Fibroblast of skin of right quadriceps (primary cell): ENCODE measurements at regions not wholly inside any gene's neighbourhood (a gene's known extent, or its start where the extent isn't known, plus 50 kb on each side); places are given as distances from the start of the nearest gene placed in this dataset.

Source experiments
- DNase-seq: peaks from one replicate; pipeline ENCODE4 v3.0.0-alpha.2; 2013

- DNase-seq = no peak
Observed at GRCh38 chr16:73879621-73880020, 417.0 kb upstream of the PSMD7 start.

- DNase-seq = peak; percentile 65
Observed at GRCh38 chr16:73878611-73879010, 418.0 kb upstream of the PSMD7 start.

- DNase-seq = no peak
Observed at GRCh38 chr16:73877150-73877549, 419.5 kb upstream of the PSMD7 start.

- DNase-seq = no peak
Observed at GRCh38 chr16:73875996-73876690, 420.5 kb upstream of the PSMD7 start.

- no peak for DNase-seq
Observed at GRCh38 chr16:73874324-73874723, 422.3 kb upstream of the PSMD7 start.

- no peak for DNase-seq
Observed at GRCh38 chr16:73873643-73874042, 423.0 kb upstream of the PSMD7 start.

GRCh38 chr16:73872856-73873255 is 423.8 kb upstream of the PSMD7 start:
- DNase-seq = no peak

GRCh38 chr16:73871088-73871733 is 425.4 kb upstream of the PSMD7 start:
- DNase-seq = no peak

- no peak for DNase-seq
Observed at GRCh38 chr16:73869126-73869525, 427.5 kb upstream of the PSMD7 start.

- no peak for DNase-seq
Observed at GRCh38 chr16:73864868-73865267, 431.7 kb upstream of the PSMD7 start.

GRCh38 chr16:73858326-73858725 is 438.3 kb upstream of the PSMD7 start:
- no peak for DNase-seq

- no peak for DNase-seq
Observed at GRCh38 chr16:73853968-73854367, 442.6 kb upstream of the PSMD7 start.

- DNase-seq = no peak
Observed at GRCh38 chr16:73852561-73852960, 444.1 kb upstream of the PSMD7 start.

- DNase-seq = no peak
Observed at GRCh38 chr16:73848993-73849392, 447.6 kb upstream of the PSMD7 start.

GRCh38 chr16:73847090-73847489 is 449.5 kb upstream of the PSMD7 start:
- no peak for DNase-seq

GRCh38 chr16:73846356-73846755 is 450.3 kb upstream of the PSMD7 start:
- DNase-seq = no peak

- no peak for DNase-seq
Observed at GRCh38 chr16:73846007-73846330, 450.6 kb upstream of the PSMD7 start.

GRCh38 chr16:73845238-73846006 is 451.2 kb upstream of the PSMD7 start:
- DNase-seq = no peak

GRCh38 chr16:73840728-73841127 is 455.9 kb upstream of the PSMD7 start:
- DNase-seq = no peak

- no peak for DNase-seq
Observed at GRCh38 chr16:73831220-73831619, 465.4 kb upstream of the PSMD7 start.

- no peak for DNase-seq
Observed at GRCh38 chr16:73823205-73823849, 473.3 kb upstream of the PSMD7 start.

- DNase-seq = no peak
Observed at GRCh38 chr16:73817526-73818324, 478.9 kb upstream of the PSMD7 start.

GRCh38 chr16:73813527-73813926 is 483.1 kb upstream of the PSMD7 start:
- DNase-seq = no peak
